GM21619 (cell line): ENCODE measurements at regions not wholly inside any gene's neighbourhood (a gene's known extent, or its start where the extent isn't known, plus 50 kb on each side); places are given as distances from the start of the nearest gene placed in this dataset.
"Not testable (repeated sequence)": the region's sequence is repeated elsewhere in the genome, so short reads cannot be mapped to it uniquely, and the experiment has no call there.

ENCODE experiments used
- ATAC-seq: cut with Tn5 transposase; IDR thresholded peaks from one replicate; pipeline ENCODE4 v1.9.1; 2021; ENCODE audit not compliant: unreplicated experiment

DNA sequence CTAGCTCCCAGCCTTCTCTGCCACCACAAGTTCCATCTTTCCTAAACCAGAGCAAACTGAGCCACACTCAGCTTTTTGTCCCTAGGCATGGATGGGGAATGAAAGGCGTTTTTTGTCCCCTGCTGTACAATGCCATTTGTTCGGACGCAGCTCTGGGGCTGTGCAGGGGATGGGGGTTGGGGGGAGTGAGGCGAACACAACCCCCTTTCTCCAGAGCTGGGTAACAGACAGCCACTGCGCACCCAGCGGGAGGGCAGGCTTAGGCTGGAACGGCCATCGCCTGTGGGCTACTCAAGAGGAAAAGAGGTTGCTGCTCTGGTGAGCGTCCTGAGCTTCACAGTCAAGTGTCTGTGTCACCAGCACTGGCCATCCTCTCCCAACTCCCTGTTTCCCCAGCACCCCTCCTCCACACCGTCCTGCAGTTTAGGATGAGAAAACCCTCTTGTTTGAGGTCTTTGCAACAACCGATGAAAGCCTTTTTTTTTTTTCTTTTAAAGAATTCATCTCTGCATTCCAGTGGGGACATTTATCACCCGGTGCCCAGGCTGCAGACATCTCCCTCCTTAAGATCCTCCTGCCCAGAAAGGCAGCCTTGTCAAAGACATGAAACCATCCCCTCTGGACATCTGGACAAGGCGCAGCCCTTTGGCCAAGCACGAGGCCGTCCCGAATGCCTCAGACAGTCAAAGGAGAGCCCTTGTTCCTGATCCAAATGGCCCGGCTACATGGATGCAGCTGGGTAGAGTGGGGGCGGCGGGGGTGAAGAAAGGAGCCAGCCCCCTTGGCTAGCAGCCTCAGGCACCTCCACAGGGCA is 419.6 kb downstream of the BCOR start:
- no peak for ATAC-seq

DNA sequence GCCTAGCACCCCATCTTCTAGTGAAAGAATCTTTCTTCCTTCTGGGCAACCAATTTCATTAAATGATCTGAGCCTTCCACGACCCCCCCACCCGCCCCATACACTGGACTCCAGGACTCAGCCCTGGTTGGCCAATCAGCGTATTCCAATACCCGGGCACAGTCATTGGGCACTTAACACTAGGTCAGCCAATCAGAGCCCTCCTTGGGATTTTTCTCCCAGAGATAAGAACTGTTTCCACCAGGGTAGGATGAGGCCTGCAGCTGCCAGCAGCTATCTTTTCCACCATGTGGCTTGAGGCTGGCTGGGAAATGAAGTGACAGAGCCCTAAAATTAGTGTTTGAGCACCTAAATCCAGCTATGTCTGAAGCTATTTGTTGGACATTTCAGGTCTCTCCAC is 418.8 kb downstream of the BCOR start:
- no peak for ATAC-seq

DNA sequence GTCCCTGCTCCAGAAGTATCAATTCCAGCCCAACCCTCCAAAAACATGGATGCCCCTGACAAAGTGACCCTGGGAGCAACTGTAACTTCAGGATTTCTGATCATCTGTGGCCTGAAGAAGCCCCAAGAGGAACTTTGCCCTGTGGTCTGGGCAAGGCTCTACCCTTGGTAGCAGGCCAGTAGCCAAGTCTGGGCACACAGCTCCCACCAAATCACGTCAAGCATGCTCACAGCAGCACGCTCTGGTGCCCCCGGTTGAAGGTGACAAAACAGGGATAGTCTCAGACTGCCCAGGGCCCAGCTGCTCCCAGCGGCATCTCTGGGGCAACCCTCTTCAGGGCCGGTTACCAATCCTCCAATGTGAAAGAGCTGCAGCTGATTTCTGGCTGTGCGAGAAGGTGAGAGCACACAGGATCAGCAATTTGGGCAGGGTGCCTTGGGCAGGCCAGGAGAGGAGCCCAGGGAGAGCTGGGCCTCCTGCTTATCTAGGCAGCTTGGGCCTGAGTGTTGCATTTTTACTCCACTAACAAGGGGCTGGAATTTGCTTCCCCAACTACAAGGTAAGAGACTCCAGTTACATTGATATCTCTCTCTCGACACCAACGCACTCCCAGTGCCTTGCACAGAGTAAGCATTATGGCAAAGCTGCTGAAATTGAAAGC is 418.1 kb downstream of the BCOR start:
- ATAC-seq: no peak

DNA sequence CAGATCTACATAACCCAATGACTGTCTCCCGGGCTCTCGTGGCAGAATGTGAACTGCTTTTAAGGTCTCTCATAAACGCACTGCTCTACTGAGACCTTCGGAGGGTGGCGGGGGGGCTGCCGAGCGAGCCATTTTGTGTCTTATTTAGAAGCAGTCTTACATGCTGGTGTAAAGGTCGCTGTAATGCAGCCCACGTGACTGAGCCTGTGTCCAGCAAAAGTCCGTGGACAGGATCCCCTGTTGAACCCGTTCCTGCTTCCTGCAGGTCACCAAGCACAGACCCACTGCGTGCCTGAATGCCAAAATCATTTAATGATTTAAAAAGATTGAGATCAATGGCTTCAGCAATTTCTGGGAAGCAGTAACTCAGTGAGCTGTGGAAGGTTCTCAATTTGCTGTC is 415.9 kb downstream of the BCOR start:
- ATAC-seq: no peak

DNA sequence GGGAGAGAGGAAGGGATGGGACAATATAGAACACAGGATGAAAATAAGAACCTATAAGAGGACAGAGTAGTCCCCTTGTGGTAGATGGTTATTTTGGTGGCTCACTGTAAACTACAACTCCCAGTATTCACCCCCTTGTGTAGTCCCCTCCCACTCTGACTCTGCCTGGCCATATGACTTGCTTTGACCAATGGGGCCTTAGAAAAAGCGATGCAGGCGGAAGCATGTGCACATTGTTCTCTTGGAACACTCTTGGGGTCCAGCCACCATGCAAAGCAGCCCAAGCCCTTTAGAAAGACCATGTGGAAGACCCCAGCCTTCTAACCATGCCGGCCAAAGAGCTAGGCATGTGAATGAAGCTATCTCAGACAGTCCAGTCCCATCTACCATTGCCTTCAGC is 415.0 kb downstream of the BCOR start:
- no peak for ATAC-seq

DNA sequence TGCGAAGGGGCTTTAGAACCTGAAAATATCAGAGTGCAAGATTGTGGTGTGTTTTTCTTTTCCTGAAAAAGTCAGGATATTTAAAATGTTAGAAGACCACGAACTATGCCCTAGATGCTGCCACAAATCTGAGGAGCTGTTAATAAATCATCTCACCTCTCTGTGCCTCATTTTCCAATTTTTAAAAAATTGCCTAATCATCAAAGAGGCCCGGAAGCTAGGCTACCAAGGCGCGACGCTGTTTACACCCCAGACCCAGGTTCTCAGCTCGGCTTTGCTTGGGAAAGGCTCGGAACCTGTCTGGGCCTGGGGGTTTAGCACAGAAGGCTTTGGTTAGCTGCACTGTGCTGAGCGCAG is 409.6 kb downstream of the BCOR start:
- no peak for ATAC-seq

DNA sequence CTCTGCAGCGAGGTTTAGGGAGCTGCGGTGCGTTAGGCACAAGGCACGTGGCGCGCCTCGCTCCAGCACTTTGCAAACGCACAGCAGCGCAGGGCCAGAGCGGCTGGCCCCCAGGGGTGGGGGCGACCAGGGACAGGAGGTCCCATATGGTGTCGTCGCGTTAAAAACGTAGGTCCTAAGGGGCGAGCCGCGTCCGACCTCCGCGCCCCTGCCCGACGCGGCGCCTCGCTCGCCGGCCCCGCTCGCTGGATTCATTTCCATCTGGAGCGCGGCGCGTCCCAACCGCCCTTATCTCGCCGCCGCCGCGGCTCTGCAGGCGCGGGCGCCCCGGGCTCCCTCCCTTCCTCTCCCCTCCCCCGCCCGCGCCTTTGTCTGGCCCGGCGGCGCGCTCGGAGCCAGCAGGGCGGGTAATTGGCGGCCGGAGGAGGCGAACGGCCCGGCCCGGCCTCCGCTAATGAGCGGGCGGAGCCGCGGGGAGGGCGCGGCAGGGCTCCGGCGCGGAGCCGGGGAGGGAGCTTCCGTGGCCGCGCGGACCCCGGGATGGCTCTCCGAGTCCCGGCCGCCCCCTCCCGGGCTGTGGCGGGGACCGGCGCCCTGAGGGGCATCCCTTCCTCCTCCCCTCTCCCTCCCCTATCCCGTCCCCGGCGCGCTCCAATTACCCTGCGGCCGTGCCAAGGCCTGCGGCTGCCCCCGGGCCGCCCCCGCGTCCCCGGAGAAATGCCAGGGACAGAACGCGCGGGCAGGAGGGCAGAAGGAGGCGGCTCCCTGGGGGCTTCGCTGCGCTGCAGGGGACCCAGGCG is 409.0 kb downstream of the BCOR start:
- no peak for ATAC-seq

DNA sequence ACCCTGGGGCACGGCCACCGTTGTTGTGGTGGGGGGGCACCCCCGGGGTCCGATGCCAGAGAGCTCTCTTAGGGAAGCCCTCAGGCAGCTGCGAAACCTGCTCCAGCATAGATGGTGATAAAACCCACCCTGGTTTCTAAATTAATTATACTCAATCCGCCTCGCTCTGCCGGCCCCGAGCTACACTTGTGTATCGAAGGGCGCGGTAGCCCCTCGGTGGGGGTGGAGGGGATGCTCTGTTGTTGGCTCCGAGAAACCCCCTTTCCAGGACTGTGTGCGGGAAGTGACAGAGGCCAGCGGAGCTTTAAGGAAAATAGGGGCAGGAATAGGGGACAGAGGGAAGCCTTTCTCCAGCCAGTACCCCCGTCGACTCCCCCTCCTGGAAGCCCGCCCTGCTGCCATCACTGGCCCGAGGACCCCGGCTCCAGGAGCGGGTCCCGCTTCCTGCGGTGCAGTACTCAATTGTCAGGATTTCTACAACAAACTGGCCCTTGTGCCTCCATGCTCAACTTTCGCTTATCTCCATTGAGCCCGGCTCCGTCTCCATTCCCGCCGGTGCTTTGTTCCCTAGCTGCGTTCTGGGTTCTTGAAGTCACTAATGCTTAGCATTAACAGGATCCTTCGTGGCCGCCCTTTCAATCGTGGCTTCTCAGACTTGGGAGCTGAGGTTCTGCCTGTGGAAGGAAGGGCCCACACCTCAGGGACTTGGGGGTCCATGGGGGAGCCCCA is 408.2 kb downstream of the BCOR start:
- ATAC-seq: no peak

DNA sequence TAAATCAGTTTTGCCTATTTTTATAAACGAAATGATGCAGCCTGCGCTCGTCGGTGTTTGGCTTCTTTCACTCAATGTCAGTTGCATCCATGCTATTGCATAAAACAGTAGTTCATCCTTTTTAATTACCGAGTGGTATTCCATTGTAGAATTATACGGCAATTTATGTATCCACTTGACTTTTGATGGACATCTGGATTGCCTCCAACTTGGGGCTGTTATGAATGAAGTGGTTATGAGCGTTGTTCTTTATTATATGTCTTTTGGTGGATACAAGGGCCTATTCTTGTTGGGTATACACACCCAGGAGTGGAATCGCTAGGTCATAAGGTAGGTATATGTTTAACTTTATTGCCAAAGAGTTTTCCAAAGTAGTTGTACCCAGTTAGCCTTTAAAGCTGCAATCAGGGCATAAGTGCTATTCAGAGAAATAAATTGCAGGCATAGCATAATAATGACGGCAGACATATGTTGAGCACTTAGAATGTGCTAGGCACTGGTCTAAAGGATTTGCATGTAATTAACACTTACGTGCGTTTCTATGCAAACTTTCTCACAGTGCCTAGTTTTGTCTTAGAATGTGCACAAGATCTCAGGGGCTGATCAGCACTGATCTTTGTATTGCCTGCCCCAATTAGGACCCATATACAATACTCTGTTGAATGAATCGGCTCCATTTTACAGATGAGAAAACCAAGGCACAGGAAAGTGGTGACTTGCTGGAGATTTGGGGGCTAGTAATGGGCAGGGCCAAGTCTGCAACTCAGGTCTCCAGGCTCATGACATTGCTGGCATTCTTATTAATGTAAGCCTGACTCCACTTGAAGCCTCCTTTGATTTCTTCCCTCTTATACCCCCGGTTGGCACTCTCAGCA is 407.0 kb downstream of the BCOR start:
- no peak for ATAC-seq

DNA sequence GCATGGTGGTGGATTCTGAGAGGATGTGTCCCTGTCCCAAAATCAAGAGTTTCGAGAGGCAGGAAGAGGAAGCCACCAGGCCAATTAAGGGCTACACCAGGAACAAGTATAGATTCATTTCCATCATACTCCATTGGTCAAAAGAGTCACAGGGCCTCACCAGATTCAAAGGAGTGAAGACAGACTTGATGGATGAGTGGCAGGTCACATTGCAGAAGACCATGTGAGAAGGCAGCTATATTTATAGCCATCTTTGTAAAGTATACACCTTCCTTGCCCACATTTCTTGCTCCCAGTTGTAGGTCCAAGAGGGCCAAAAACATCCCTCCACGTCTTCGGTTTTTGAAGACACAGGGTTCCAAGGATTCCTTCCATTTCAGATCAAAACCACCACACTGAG is 406.0 kb downstream of the BCOR start:
- no peak for ATAC-seq

DNA sequence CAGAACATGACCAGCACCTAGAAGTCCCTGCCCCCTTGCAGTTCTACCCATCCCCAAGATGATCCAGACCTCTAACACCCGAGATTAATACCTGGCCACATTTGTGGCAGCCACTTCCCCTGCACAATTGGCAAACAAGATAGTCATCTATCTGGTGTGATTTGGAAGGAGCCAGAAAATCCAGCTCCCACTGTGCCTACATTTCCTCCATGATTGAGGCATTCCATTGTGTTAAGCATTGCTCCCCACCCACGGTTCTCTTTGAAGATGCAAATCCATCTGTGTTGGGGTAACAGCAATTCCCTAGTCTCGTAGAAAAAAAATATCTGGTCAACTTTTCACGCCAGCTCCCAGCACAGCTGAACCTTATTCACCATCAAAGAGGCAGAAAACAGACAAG is 405.0 kb downstream of the BCOR start:
- ATAC-seq: no peak

DNA sequence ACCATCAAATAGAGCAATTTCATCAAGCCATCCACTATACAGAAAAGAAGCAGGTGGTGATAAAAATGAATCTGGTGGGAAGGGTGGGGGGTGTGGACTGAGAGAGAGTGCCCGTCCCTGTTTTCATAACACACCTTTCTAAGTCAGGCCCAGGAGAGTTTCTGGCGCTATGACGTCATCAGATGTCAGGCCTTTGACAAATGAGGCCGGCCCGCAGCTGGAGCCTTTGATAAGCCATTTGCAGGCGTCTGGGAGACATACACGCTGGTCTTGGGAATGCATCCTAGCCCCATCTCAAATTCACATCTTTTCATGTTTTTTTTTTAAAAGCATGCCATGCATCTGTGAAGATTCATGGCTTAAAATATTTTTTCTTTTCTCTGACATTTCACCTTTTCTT is 404.5 kb downstream of the BCOR start:
- ATAC-seq: no peak

DNA sequence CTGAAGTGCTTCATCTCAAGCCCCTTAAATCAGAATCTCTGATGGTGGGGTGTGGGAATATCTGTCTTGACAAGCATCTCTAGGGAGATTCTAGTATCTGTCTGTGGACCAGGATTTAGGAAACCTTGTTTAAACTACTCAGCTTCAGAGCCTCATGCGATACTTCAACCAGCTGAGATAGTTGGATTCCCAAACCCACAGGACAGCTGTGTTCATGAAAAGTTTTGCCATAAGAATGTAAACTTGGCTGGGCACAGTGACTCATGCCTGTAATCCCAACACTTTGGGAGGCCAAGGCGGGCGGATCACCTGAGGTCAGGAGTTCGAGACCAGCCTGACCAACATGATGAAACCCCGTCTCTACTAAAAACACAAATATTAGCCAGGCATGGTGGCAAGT is 395.1 kb downstream of the BCOR start:
- not testable (repeated sequence) for ATAC-seq

DNA sequence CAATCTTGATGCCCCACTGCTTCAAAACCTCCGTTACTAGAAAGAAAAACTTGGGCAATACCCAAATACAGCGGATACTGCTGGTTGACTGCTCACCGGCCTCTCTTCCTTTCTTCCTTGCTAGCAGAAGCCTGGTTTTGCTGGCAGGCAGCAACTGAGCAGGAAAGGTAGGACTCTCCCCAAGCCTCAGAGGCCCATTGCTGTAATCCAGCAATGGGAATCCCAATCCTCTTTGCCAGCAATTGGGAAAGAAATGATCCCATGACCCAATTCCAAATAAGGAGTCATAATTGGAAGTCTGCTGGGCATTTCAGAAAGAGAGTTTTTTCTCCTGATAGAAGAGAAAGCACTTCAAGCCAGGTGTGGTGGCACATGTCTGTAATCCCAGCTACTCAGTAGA is 394.5 kb downstream of the BCOR start:
- no peak for ATAC-seq

DNA sequence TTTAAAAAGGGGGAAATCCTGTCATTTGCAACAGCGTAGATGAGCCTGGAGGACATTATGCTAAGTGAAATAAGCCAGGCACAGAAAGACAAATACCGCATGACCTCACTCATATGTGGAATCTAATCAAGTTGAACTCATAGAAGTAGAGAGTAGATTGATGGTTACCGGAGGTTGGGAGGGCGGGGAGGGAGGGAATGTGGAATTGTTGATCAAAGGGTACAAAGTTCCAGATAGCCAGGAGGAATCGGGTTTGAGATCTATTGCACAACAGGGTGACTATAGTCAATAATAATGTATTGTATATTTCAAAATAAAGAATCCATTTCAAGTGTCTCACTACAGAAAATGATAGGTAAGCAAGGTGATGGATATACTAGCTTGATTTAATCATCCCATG is 393.2 kb downstream of the BCOR start:
- ATAC-seq: no peak

DNA sequence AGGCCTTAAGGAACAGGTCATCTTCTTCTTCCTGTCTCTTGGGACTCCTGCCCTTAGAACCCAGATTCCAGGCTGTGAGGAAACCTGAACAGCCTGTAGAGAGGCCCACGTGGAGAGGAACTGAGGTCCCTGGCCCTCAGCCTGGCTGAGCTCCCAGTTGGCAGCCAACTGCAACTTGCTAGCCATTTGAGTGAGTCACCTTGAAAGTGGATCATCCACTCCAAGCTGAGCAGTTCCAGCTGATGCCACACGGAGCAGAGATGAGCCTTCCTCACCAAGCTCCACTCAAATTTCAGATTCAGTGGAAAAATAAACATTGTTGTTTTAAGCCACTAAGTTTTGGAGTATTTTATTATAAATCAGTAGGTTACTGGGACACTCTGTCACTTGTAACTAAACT is 392.5 kb downstream of the BCOR start:
- no peak for ATAC-seq

DNA sequence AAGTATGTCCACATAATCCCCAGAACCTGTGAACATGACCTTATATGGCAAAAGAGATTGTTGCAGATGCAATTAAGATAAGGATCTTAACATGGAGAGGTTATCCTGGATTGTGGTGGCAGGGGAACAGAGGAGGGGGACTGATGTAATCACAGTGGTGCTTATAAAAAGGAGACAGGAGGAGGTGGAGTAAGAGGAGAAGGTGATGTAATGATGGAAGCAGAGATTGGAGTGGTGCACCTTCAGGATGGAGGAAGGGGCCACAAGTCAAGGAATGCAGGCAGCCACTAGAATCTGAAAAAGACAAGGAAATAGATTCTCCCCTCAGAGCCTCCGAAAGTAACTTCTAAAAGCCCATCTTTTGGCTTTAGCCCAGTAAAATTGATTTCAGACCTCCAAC is 388.4 kb downstream of the BCOR start:
- ATAC-seq: no peak

DNA sequence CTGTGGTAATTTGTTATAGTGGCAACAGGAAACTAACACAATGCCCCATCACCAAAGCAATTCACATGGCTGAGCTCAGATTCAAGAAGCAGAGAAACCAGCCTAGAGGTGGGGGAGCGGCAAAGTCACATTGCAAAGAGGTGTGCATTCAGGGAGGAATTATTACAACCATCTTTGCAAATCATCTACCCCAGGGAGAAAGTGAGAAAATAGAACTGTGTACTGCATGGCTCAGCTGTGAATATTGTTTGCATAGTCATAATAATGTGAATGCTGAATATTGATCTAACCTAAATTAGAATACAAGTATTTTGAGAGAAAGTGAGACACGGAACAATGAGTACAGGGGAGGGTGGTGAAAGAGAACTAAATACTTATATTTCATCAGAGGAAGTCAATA is 387.9 kb downstream of the BCOR start:
- no peak for ATAC-seq

DNA sequence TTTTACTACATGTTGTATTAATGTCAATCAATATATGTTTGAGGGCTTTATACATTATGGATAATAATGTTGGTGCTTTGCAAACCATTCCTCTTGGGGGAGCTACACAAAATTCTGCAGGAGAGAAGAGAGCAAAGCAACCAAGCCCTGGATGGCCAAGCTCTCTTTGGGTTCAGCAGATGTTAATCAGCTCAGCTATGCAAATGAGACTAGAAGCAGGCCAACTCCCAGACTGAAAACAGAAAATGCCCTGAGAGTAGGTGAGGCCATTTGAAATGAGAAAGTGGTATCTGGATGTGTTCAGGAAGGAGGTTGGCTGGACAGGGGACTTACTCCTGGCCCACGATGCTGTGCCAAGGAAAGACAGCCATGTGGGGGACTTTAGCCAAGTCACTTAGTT is 387.0 kb downstream of the BCOR start:
- ATAC-seq: no peak

DNA sequence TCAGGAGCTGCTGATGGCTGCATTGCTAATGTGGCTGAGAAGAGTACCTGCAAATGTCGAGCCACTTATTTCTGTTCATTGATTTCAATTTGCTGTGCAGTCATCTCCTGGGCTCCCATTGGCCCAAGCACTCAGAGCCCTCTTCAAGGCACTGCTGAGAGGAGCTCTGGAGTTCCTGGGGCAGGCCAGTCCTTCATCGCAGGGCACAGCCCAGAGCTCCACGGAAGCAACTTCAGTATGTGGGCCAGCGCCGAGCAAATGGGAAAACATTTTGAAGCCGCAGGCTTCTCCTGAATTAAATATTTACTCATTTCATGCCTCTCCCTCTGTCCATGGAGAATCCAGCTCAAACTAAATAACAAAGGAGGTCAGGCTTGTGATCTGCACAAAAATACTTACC is 383.3 kb downstream of the BCOR start:
- no peak for ATAC-seq
